GM23338 (cell line): ENCODE measurements at regions not wholly inside any gene's neighbourhood (a gene's known extent, or its start where the extent isn't known, plus 50 kb on each side); places are given as distances from the start of the nearest gene placed in this dataset.

Source experiments
- ATAC-seq: fragments of 200-7000 bp; cut with Tn5 transposase; 3 replicates; pipeline ENCODE4 v1.9.1; 2020
- DNase-seq: peaks from one replicate; pipeline ENCODE4 v3.0.0-alpha.2; 2015; ENCODE audit warnings: low spot score
- H2AFZ ChIP-seq: fragments of 200-600 bp; sonication (generic); 2 replicates; pipeline ENCODE4 v1.8.0; 2016; ENCODE audit warnings: antibody characterized with exemption, mild to moderate bottlenecking, moderate library complexity
- H3F3A ChIP-seq: fragments of 200-600 bp; sonication (generic); replicated peaks from 2 replicates; pipeline ENCODE4 v1.8.0; 2017; ENCODE audit warnings: antibody characterized with exemption, mixed run types, low read depth
- H3K27ac ChIP-seq: fragments of 200-600 bp; sonication (generic); 2 replicates; pipeline ENCODE4 v1.6.1; 2016; ENCODE audit warnings: low read depth
- H3K27me3 ChIP-seq: fragments of 200-600 bp; sonication (generic); 2 replicates; pipeline ENCODE4 v1.8.0; 2016; ENCODE audit warnings: mild to moderate bottlenecking, mixed run types, moderate library complexity; ENCODE audit not compliant: insufficient read depth
- H3K36me3 ChIP-seq: fragments of 200-600 bp; sonication (generic); 2 replicates; pipeline ENCODE4 v1.8.0; 2016; ENCODE audit warnings: mild to moderate bottlenecking; ENCODE audit not compliant: insufficient read depth
- H3K4me1 ChIP-seq: fragments of 200-600 bp; sonication (generic); 2 replicates; pipeline ENCODE4 v1.8.0; 2016; ENCODE audit warnings: mild to moderate bottlenecking, moderate library complexity; ENCODE audit not compliant: insufficient read depth
- H3K4me2 ChIP-seq: fragments of 200-600 bp; sonication (generic); 2 replicates; pipeline ENCODE4 v1.7.1; 2017; ENCODE audit warnings: mixed run types
- H3K4me3 ChIP-seq: fragments of 200-600 bp; sonication (generic); 2 replicates; pipeline ENCODE4 v1.6.1; 2016; ENCODE audit warnings: mixed run types
- H3K79me2 ChIP-seq: fragments of 200-600 bp; sonication (generic); replicated peaks from 2 replicates; pipeline ENCODE4 v1.8.0; 2017; ENCODE audit warnings: mild to moderate bottlenecking; ENCODE audit not compliant: insufficient read depth
- H3K9me2 ChIP-seq: fragments of 200-600 bp; sonication (generic); 2 replicates; pipeline ENCODE4 v1.8.0; 2017; ENCODE audit not compliant: insufficient read depth
- H4K20me1 ChIP-seq: fragments of 200-600 bp; sonication (generic); replicated peaks from 2 replicates; pipeline ENCODE4 v1.8.0; 2017; ENCODE audit warnings: mild to moderate bottlenecking; ENCODE audit not compliant: insufficient read depth
- H3K27ac Mint-ChIP-seq: 2 replicates; pipeline ENCODE4 v1.8.0; 2020; ENCODE audit warnings: inconsistent platforms, mild to moderate bottlenecking, moderate library complexity, mixed read lengths
- H3K27me3 Mint-ChIP-seq: 3 replicates; pipeline ENCODE4 v1.8.0; 2022; ENCODE audit warnings: low read depth, mild to moderate bottlenecking, moderate library complexity, mixed read lengths, inconsistent platforms; ENCODE audit not compliant: insufficient read depth, poor library complexity
- H3K36me3 Mint-ChIP-seq: 3 replicates; pipeline ENCODE4 v1.8.0; 2021; ENCODE audit warnings: low read depth, mild to moderate bottlenecking, inconsistent platforms, moderate library complexity, mixed read lengths
- H3K4me1 Mint-ChIP-seq: 3 replicates; pipeline ENCODE4 v1.8.0; 2020; ENCODE audit warnings: mild to moderate bottlenecking, inconsistent platforms, mixed read lengths
- H3K4me3 Mint-ChIP-seq: 3 replicates; pipeline ENCODE4 v1.8.0; 2021; ENCODE audit warnings: moderate library complexity, mild to moderate bottlenecking, inconsistent platforms, mixed read lengths
- H3K9me3 Mint-ChIP-seq: 3 replicates; pipeline ENCODE4 v1.8.0; 2020; ENCODE audit warnings: moderate library complexity, mild to moderate bottlenecking, inconsistent platforms, mixed read lengths
- EZH2 ChIP-seq: fragments of 200-600 bp; sonication (generic); IDR thresholded peaks from one replicate; pipeline ENCODE4 v1.8.0; 2017; ENCODE audit warnings: antibody characterized with exemption, mild to moderate bottlenecking, low read depth; ENCODE audit not compliant: unreplicated experiment
- EZH2phosphoT487 ChIP-seq: fragments of 200-600 bp; sonication (generic); IDR thresholded peaks from one replicate; pipeline ENCODE4 v1.8.1; 2018; ENCODE audit warnings: antibody characterized with exemption; ENCODE audit not compliant: unreplicated experiment
- NANOG ChIP-seq: IDR thresholded peaks from 2 replicates; pipeline ENCODE4 v1.6.1; 2016; ENCODE audit warnings: antibody characterized with exemption, borderline replicate concordance
- STAT1 ChIP-seq: IDR thresholded peaks from one replicate; pipeline ENCODE4 v1.6.1; 2016; ENCODE audit warnings: antibody characterized with exemption; ENCODE audit not compliant: unreplicated experiment
- ZNF331 ChIP-seq: fragments of 250-450 bp; sonication (Bioruptor Pico); IDR thresholded peaks from 2 replicates; pipeline ENCODE4 v1.5.0; 2020; ENCODE audit warnings: low read depth, mild to moderate bottlenecking, moderate library complexity
- ZNF462 ChIP-seq: fragments of 250-450 bp; sonication (Bioruptor Pico); IDR thresholded peaks from 2 replicates; pipeline ENCODE4 v1.5.0; 2020; ENCODE audit warnings: mild to moderate bottlenecking, moderate library complexity
- TF ChIP-seq, protein P1 (sequence below): IDR thresholded peaks from one replicate; pipeline ENCODE4 v1.6.1; 2018; ENCODE audit warnings: antibody characterized with exemption; ENCODE audit not compliant: unreplicated experiment

GRCh38 chr6:98672681-98673475 is 161.5 kb upstream of the POU3F2 start:
- Histone ChIP-seq H3K79me2 (no peaks in the 10 kb centered on the region), H3K27ac (no peak overlapping the region), H3K4me2 (0 out of 2 replicates have a peak overlapping the region, but pooled peaks have one; percentile 1), H3F3A (no peaks in the 10 kb centered on the region), H2AFZ (no peak overlapping the region; the same call in 1 of the 2 replicates), H3K27me3 (no peaks in the 10 kb centered on the region), H3K36me3 (no peaks in the 10 kb centered on the region), H4K20me1 (no peaks in the 10 kb centered on the region), H3K9me2 (no peaks in the 10 kb centered on the region), H3K4me1 (peaks cover 11% of the 10 kb centered on the region; the same call in 1 of the 2 replicates), H3K4me3 (no peak overlapping the region)
- H3K4me3 Mint-ChIP-seq, result no peak overlapping the region
- H3K27me3 Mint-ChIP-seq, result peaks cover 1% of the 10 kb centered on the region
- peaks cover 11% of the 10 kb centered on the region for H3K36me3 Mint-ChIP-seq
- peak; percentile 49 for DNase-seq
- TF ChIP-seq ZNF462 (CRISPR knock-in tag) (0 out of 2 replicates have a peak, but pooled peaks have one; percentile 28), EZH2 (no peak), EZH2phosphoT487 (no peak)
- no peak overlapping the region for H3K27ac Mint-ChIP-seq
- peaks cover 20% of the 10 kb centered on the region for H3K4me1 Mint-ChIP-seq
- H3K9me3 Mint-ChIP-seq, result peaks cover 8% of the 10 kb centered on the region; the same call in 2 of the 3 replicates
- ATAC-seq, result peak; percentile 85

DNA sequence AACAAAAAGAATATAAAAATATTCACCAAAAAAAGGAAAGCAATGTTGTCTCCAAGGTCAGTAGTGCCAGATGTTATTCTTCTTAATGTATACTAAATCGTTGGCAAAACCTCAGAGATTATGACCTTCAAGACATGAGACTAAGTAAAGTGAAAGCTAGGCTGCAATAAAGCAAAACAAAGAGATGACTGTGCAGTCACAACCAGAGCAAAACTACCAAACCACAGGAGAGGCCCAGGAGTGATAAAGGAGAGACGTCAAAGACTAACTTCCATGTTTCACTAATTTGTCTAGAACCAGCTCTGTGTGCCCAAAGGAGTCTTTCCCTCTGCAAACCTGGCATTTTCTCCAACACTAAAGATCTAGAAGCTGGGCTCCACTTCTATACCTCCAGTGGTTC is 155.9 kb upstream of the POU3F2 start:
- Histone ChIP-seq H3K27me3 (no peaks in the 10 kb centered on the region), H3K27ac (no peak overlapping the region), H2AFZ (no peak overlapping the region), H3K79me2 (no peaks in the 10 kb centered on the region), H3F3A (no peaks in the 10 kb centered on the region), H3K4me1 (peaks cover 8% of the 10 kb centered on the region; the same call in 1 of the 2 replicates), H4K20me1 (no peaks in the 10 kb centered on the region), H3K9me2 (0 out of 2 replicates have a peak, but pooled peaks cover 3% of the 10 kb centered on the region), H3K4me2 (no peak overlapping the region), H3K36me3 (no peaks in the 10 kb centered on the region), H3K4me3 (no peak overlapping the region)
- H3K9me3 Mint-ChIP-seq, result peaks cover 8% of the 10 kb centered on the region; the same call in 2 of the 3 replicates
- ATAC-seq (no peak), DNase-seq (no peak)
- no peaks in the 10 kb centered on the region for H3K27me3 Mint-ChIP-seq
- H3K27ac Mint-ChIP-seq, result no peak overlapping the region
- no peak overlapping the region for H3K4me3 Mint-ChIP-seq
- H3K36me3 Mint-ChIP-seq, result peaks cover 15% of the 10 kb centered on the region
- peaks cover 16% of the 10 kb centered on the region; the same call in 2 of the 3 replicates for H3K4me1 Mint-ChIP-seq
- TF ChIP-seq NANOG (no peak), ZNF331 (no peak), EZH2phosphoT487 (no peak), STAT1 (no peak)
- TF ChIP-seq, protein P1, sequence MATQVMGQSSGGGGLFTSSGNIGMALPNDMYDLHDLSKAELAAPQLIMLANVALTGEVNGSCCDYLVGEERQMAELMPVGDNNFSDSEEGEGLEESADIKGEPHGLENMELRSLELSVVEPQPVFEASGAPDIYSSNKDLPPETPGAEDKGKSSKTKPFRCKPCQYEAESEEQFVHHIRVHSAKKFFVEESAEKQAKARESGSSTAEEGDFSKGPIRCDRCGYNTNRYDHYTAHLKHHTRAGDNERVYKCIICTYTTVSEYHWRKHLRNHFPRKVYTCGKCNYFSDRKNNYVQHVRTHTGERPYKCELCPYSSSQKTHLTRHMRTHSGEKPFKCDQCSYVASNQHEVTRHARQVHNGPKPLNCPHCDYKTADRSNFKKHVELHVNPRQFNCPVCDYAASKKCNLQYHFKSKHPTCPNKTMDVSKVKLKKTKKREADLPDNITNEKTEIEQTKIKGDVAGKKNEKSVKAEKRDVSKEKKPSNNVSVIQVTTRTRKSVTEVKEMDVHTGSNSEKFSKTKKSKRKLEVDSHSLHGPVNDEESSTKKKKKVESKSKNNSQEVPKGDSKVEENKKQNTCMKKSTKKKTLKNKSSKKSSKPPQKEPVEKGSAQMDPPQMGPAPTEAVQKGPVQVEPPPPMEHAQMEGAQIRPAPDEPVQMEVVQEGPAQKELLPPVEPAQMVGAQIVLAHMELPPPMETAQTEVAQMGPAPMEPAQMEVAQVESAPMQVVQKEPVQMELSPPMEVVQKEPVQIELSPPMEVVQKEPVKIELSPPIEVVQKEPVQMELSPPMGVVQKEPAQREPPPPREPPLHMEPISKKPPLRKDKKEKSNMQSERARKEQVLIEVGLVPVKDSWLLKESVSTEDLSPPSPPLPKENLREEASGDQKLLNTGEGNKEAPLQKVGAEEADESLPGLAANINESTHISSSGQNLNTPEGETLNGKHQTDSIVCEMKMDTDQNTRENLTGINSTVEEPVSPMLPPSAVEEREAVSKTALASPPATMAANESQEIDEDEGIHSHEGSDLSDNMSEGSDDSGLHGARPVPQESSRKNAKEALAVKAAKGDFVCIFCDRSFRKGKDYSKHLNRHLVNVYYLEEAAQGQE, result no peak
